ENCODE measurements at regions not wholly inside any gene's neighbourhood (a gene's known extent, or its start where the extent isn't known, plus 50 kb on each side); places are given as distances from the start of the nearest gene placed in this dataset.

DNA sequence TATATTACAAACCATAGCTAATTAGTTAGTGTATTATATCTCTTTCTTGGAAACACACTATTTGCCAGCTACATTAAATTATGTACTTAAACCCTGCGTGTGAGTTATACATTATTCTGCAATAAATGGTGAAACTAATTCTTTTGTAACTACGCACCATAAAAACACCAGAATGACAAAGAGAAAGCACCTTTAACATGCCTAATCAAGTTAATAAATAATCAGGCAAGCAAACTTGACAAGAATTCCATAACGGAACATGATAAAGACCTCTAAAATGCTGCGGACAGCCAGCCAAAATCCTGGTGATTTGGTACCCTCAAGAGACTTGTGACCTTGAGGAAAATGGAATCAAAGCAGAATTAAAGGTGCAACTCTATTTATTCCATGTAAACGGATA lies 375.3 kb upstream of the KITLG start:
- TF ChIP-seq CTCF (IDR thresholded peaks at IDR 0.05): no peak
- no peak for ATAC-seq (ENCODE audit: low FRiP score)
- DNase-seq (ENCODE audit: low spot score): no peak

DNA sequence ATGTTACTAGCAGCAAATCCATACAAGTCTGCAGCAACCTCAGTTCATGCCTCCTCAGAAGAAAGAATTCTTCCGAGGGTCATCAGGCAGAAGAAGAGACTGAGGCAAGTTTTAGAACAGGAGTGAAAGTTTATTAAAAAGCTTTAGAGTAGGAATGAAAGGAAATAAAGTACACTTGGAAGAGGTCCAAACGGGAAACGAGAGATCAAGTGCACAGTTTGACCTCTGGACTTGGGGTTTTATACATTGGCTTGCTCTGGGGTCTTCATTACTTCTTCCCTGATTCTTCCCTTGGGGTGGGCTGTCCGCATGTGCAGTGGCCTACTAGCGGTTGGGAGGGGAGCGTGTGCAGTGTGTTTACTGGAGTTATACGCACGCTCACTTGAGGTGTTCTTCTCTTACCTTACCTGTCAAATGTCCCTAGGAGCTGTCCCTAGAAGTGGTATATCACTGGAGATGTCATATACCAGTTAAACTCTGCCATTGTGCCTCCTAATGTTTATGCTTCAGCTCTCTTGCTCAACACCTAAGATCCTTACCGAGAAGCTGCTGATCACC lies 372.8 kb upstream of the KITLG start:
- no peak for DNase-seq (ENCODE audit: low spot score)

GRCh38 chr12:88952562-88952942 lies 372.3 kb upstream of the KITLG start:
- ATAC-seq (ENCODE audit: low FRiP score) (no peak), DNase-seq (ENCODE audit: low spot score) (no peak)
- TF ChIP-seq CTCF (IDR thresholded peaks at IDR 0.05): no peak

More for the DNA sequence above, 372.8 kb upstream of the KITLG start:
- no peak for ATAC-seq (ENCODE audit: low FRiP score)
- TF ChIP-seq CTCF (IDR thresholded peaks at IDR 0.05): no peak

- no peak for DNase-seq (ENCODE audit: low spot score)
- ATAC-seq (ENCODE audit: low FRiP score): no peak
- TF ChIP-seq CTCF (IDR thresholded peaks at IDR 0.05): no peak
Measured at GRCh38 chr12:88951860-88952561, 371.7 kb upstream of the KITLG start.

DNA sequence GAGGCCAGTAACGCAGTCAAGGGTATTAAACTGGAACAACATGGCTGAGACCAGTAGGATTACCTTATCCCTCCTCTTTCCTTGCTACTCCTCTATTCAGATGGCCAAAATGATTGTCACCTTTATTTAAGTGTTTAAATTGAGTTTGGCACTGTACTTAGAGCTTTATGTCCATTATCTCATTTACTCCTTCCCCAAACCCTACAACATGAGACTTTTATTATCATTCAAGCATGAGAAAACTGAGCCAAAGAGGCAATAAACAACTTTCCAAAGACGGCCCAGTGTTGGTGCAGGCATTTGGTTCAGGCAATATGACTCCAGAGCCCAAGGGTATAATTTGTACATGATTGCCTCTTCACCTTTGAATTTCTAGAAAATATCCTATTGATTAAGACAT lies 370.9 kb upstream of the KITLG start:
- DNase-seq (ENCODE audit: low spot score): no peak
- no peak for TF ChIP-seq CTCF (IDR thresholded peaks at IDR 0.05)
- no peak for ATAC-seq (ENCODE audit: low FRiP score)

- no peak for TF ChIP-seq CTCF (IDR thresholded peaks at IDR 0.05)
- ATAC-seq (ENCODE audit: low FRiP score) (no peak), DNase-seq (ENCODE audit: low spot score) (no peak)
Measured at GRCh38 chr12:88947486-88948043, 367.3 kb upstream of the KITLG start.
